Testis (tissue), 2 donors: ENCODE measurements at regions not wholly inside any gene's neighbourhood (a gene's known extent, or its start where the extent isn't known, plus 50 kb on each side); places are given as distances from the start of the nearest gene placed in this dataset.

Experiments used
- POLR2A ChIP-seq: fragments of 450-650 bp; IDR thresholded peaks from one replicate; pipeline ENCODE4 v1.6.1; 2017; ENCODE audit warnings: antibody characterized with exemption, mild to moderate bottlenecking, moderate library complexity
- TF ChIP-seq, protein P1 (sequence below), 3 experiments: fragments of 450-650 bp in 2 of 3; fragments of 200-600 bp in 1 of 3; sonication (generic) in 1 of 3; IDR thresholded peaks; one replicate each; pipeline ENCODE4 v1.5.1; 2016 to 2019; ENCODE audit warnings: antibody characterized with exemption in 3 of 3, mild to moderate bottlenecking in 2 of 3, moderate library complexity in 1 of 3

DNA sequence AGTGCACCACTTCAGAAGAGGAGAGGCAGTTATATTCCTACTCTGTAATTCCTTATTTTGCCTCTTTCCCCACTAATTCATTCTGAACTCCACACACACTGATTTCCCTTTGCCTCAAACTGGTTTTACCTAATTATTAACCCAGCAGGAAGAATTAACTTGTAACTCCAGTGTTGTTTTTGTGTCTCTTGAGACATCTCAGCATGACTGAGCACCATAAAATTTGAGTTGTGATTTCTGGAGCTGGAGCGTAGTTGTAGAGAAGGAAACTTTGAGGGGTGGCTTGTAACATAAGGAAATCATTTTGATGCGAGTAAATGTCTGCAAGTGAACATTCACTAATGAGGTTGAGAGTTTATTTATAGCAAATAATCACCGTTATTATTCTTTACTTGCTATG, 265.2 kb downstream of the TMEM38B start:
- TF ChIP-seq, protein P1, sequence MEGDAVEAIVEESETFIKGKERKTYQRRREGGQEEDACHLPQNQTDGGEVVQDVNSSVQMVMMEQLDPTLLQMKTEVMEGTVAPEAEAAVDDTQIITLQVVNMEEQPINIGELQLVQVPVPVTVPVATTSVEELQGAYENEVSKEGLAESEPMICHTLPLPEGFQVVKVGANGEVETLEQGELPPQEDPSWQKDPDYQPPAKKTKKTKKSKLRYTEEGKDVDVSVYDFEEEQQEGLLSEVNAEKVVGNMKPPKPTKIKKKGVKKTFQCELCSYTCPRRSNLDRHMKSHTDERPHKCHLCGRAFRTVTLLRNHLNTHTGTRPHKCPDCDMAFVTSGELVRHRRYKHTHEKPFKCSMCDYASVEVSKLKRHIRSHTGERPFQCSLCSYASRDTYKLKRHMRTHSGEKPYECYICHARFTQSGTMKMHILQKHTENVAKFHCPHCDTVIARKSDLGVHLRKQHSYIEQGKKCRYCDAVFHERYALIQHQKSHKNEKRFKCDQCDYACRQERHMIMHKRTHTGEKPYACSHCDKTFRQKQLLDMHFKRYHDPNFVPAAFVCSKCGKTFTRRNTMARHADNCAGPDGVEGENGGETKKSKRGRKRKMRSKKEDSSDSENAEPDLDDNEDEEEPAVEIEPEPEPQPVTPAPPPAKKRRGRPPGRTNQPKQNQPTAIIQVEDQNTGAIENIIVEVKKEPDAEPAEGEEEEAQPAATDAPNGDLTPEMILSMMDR (IDR thresholded peaks at IDR 0.05), result no peak
- no peak for TF ChIP-seq POLR2A
